OCI-LY1 (cell line): ENCODE measurements at regions not wholly inside any gene's neighbourhood (a gene's known extent, or its start where the extent isn't known, plus 50 kb on each side); places are given as distances from the start of the nearest gene placed in this dataset.

Experiments
- H2AFZ ChIP-seq: fragments of 200-600 bp; sonication (generic), shearing (Covaris generic); 2 replicates; pipeline ENCODE4 v1.6.0; 2014; ENCODE audit warnings: antibody characterized with exemption, mild to moderate bottlenecking, low read length
- H3F3A ChIP-seq: fragments of 200-600 bp; sonication (generic), shearing (Covaris generic); 2 replicates; pipeline ENCODE4 v1.6.0; 2014; ENCODE audit warnings: mild to moderate bottlenecking, antibody characterized with exemption, low read length, moderate library complexity; ENCODE audit not compliant: insufficient read depth
- H3K27ac ChIP-seq: fragments of 200-600 bp; sonication (generic); 2 replicates; pipeline ENCODE4 v1.5.1; 2014; ENCODE audit warnings: low read length, mixed run types, mild to moderate bottlenecking, low read depth; ENCODE audit not compliant: poor library complexity, severe bottlenecking
- H3K27me3 ChIP-seq: fragments of 200-600 bp; sonication (generic); 2 replicates; pipeline ENCODE4 v1.6.0; 2014; ENCODE audit warnings: antibody characterized with exemption, mild to moderate bottlenecking, low read length, moderate library complexity; ENCODE audit not compliant: insufficient read depth
- H3K36me3 ChIP-seq: fragments of 200-600 bp; sonication (generic); 2 replicates; pipeline ENCODE4 v1.6.1; 2014; ENCODE audit warnings: mild to moderate bottlenecking, antibody characterized with exemption, low read length, moderate library complexity, mixed read lengths; ENCODE audit not compliant: insufficient read depth
- H3K4me1 ChIP-seq: fragments of 200-600 bp; sonication (generic); 2 replicates; pipeline ENCODE4 v1.5.1; 2014; ENCODE audit warnings: mild to moderate bottlenecking, low read length, moderate library complexity; ENCODE audit not compliant: insufficient read depth, severe bottlenecking
- H3K4me2 ChIP-seq: fragments of 200-600 bp; sonication (generic), shearing (Covaris generic); 2 replicates; pipeline ENCODE4 v1.6.1; 2014; ENCODE audit warnings: low read length
- H3K4me3 ChIP-seq: fragments of 200-600 bp; sonication (generic); 2 replicates; pipeline ENCODE4 v1.5.1; 2014; ENCODE audit warnings: low read length, low read depth, mild to moderate bottlenecking, mixed read lengths; ENCODE audit not compliant: poor library complexity, severe bottlenecking
- H3K79me2 ChIP-seq: fragments of 200-600 bp; shearing (Covaris generic); 2 replicates; pipeline ENCODE4 v1.6.1; 2016; ENCODE audit warnings: mixed run types, low read length, mixed read lengths; ENCODE audit not compliant: insufficient read depth
- H3K9ac ChIP-seq: fragments of 200-600 bp; sonication (generic), shearing (Covaris generic); 2 replicates; pipeline ENCODE4 v1.6.1; 2014; ENCODE audit warnings: mild to moderate bottlenecking, low read length, mixed read lengths
- H3K9me2 ChIP-seq: fragments of 200-600 bp; sonication (generic), shearing (Covaris generic); 2 replicates; pipeline ENCODE4 v1.6.1; 2014; ENCODE audit warnings: low read depth, mild to moderate bottlenecking, low read length, mixed read lengths
- H3K9me3 ChIP-seq: fragments of 200-600 bp; shearing (Covaris generic); 2 replicates; pipeline ENCODE4 v1.6.1; 2014; ENCODE audit warnings: low read length, mixed read lengths
- H4K20me1 ChIP-seq: fragments of 200-600 bp; sonication (generic), shearing (Covaris generic); 2 replicates; pipeline ENCODE4 v1.6.0; 2016; ENCODE audit warnings: mild to moderate bottlenecking, low read length; ENCODE audit not compliant: insufficient read depth
- EZH2 ChIP-seq: fragments of 200-600 bp; sonication (generic), shearing (Covaris generic); IDR thresholded peaks from 2 replicates; pipeline ENCODE4 v1.8.0; 2017; ENCODE audit warnings: borderline replicate concordance, mixed run types, mild to moderate bottlenecking, antibody characterized with exemption, low read length, moderate library complexity, mixed read lengths
- TF ChIP-seq, protein P1 (sequence below): fragments of 200-600 bp; sonication (generic), shearing (Covaris generic); IDR thresholded peaks from 2 replicates; pipeline ENCODE4 v1.5.1; 2017; ENCODE audit warnings: mild to moderate bottlenecking, antibody characterized with exemption, low read length, moderate library complexity, mixed read lengths

DNA sequence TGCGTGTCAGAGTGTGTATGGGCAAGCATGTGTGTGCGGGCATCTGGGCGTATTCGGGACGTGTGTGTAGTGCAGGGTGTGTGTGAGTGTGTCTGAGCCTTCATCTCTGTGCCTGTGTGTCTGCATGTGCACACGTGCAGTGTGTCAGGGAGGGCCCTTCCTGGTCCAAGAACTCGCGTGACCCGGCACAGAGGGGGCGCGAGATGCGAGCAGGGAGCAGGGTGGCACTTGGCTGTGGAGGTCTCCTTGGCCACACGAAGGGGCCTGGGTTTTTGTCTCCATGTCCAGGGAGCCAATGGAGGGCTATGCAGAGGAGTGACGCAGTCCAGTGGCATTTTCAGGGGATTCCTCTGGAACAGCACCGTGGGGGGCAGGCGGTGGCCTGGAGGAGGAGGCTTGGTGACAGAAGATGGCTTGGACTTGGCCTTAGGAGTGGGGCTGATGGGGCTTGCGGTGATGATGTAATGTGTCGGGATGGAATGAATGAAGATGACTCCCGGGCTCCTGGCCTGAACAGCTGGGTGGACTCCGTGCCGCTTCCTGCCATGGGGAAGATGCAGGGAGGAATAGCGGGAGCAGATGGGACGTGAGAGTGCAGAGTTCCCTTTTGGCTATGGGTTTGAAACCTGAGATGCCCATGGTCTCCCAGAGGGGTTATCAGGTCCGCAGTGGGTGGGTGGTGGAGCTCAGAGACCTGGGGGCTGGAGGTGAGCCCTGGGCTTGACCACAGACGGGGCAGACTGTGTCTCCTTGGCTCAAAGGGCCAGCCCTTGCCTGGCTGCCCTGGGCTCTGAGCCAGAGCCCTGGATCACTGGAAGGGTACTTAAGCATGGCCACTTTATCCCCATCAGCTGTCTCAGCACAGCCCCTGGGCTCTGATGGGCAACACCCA, 208.3 kb downstream of the PHETA1 start:
- Histone ChIP-seq H3K9me3 (no peaks in the 10 kb centered on the region), H3K9ac (no peak overlapping the region), H3K4me1 (no peaks in the 10 kb centered on the region), H3K27ac (no peak overlapping the region), H3K79me2 (no peaks in the 10 kb centered on the region), H3K36me3 (no peaks in the 10 kb centered on the region), H3K9me2 (no peaks in the 10 kb centered on the region), H3K4me3 (no peak overlapping the region), H3K27me3 (no peaks in the 10 kb centered on the region), H2AFZ (no peak overlapping the region), H3K4me2 (no peak overlapping the region), H4K20me1 (no peaks in the 10 kb centered on the region), H3F3A (no peaks in the 10 kb centered on the region)
- TF ChIP-seq, protein P1, sequence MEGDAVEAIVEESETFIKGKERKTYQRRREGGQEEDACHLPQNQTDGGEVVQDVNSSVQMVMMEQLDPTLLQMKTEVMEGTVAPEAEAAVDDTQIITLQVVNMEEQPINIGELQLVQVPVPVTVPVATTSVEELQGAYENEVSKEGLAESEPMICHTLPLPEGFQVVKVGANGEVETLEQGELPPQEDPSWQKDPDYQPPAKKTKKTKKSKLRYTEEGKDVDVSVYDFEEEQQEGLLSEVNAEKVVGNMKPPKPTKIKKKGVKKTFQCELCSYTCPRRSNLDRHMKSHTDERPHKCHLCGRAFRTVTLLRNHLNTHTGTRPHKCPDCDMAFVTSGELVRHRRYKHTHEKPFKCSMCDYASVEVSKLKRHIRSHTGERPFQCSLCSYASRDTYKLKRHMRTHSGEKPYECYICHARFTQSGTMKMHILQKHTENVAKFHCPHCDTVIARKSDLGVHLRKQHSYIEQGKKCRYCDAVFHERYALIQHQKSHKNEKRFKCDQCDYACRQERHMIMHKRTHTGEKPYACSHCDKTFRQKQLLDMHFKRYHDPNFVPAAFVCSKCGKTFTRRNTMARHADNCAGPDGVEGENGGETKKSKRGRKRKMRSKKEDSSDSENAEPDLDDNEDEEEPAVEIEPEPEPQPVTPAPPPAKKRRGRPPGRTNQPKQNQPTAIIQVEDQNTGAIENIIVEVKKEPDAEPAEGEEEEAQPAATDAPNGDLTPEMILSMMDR = no peak
- TF ChIP-seq EZH2 = no peak

DNA sequence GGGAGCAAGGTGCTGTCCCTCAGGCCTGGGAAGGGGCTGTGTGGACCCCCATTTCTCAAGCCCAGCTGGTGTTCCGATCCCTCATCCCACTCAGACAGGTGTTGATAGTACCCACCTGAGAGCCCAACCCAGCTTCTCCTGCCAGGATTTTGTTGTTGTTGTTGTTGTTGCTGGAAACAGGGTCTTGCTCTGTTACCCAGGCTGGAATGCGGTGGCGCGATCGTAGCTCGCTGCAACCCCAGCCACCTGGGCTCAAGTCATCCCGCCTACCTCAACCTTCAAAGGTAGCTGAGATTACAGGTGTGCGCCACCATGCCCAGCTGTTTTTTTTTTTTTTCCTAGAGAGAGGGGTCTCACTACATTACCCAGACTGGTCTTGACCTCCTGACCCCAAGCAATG, 209.9 kb downstream of the PHETA1 start:
- Histone ChIP-seq H3K4me1 (no peaks in the 10 kb centered on the region), H3K27ac (no peak overlapping the region)

DNA sequence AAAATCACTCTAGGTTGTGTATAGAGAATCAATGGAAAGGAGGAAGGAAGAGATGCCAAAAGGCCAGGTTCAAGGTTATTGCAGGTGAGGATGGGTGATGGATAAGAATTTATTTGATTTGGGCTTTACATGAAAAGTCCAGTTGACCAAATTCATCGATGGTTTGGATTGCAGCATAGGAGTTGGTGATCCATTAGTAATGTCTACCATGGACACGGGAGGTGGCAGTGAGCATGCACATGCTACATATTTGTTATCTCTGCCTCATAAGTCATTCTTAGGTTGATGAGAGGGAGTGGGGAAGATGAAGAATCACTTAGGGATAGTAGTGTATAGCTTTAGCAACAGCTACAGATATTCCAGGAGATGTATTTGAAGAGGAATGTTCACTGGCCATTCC, 211.4 kb downstream of the PHETA1 start:
- Histone ChIP-seq H3F3A (no peaks in the 10 kb centered on the region), H3K9ac (no peak overlapping the region), H3K27ac (no peak overlapping the region), H2AFZ (no peak overlapping the region), H3K4me1 (no peaks in the 10 kb centered on the region), H3K9me3 (no peaks in the 10 kb centered on the region), H3K4me2 (no peak overlapping the region), H4K20me1 (no peaks in the 10 kb centered on the region), H3K36me3 (no peaks in the 10 kb centered on the region), H3K9me2 (no peaks in the 10 kb centered on the region), H3K79me2 (no peaks in the 10 kb centered on the region), H3K27me3 (no peaks in the 10 kb centered on the region), H3K4me3 (no peak overlapping the region)
- no peak for TF ChIP-seq EZH2
- TF ChIP-seq, protein P1 = no peak

More for the DNA sequence above, 209.9 kb downstream of the PHETA1 start:
- Histone ChIP-seq H3F3A (no peaks in the 10 kb centered on the region), H3K9me3 (no peaks in the 10 kb centered on the region), H3K9me2 (no peaks in the 10 kb centered on the region), H3K4me3 (no peak overlapping the region), H2AFZ (no peak overlapping the region), H3K79me2 (no peaks in the 10 kb centered on the region), H3K36me3 (no peaks in the 10 kb centered on the region), H4K20me1 (no peaks in the 10 kb centered on the region), H3K27me3 (no peaks in the 10 kb centered on the region), H3K9ac (no peak overlapping the region), H3K4me2 (no peak overlapping the region)
- TF ChIP-seq, protein P1 = no peak
- TF ChIP-seq EZH2 = no peak
